ENCODE measurements at regions not wholly inside any gene's neighbourhood (a gene's known extent, or its start where the extent isn't known, plus 50 kb on each side); places are given as distances from the start of the nearest gene placed in this dataset.

- TF ChIP-seq CTCF (IDR thresholded peaks at IDR 0.05), result no peak
- no peak for TF ChIP-seq POLR2A (IDR thresholded peaks at IDR 0.05)
Measured at GRCh38 chr17:13387952-13388351, 213.8 kb downstream of the HS3ST3A1 start.

Measured in heart left ventricle (tissue), 13 donors.